Ovary (tissue), 3 donors: ENCODE measurements at regions not wholly inside any gene's neighbourhood (a gene's known extent, or its start where the extent isn't known, plus 50 kb on each side); places are given as distances from the start of the nearest gene placed in this dataset.
"Not testable (repeated sequence)": the region's sequence is repeated elsewhere in the genome, so short reads cannot be mapped to it uniquely, and the experiment has no call there.

Experiments
- EP300 ChIP-seq: sonication (generic); formaldehyde crosslinking; IDR thresholded peaks from one replicate; pipeline ENCODE4 v1.6.1; 2017; ENCODE audit warnings: antibody characterized with exemption
- POLR2A ChIP-seq: fragments of 450-650 bp; IDR thresholded peaks from one replicate; pipeline ENCODE4 v1.6.1; 2017; ENCODE audit warnings: antibody characterized with exemption, mild to moderate bottlenecking, moderate library complexity
- TF ChIP-seq, protein P1 (sequence below), 3 donors: fragments of 450-650 bp in 2 of 3; fragments of 200-600 bp in 1 of 3; IDR thresholded peaks; one replicate each; pipeline versions ENCODE4 v1.5.1 to v1.8.0; 2016 to 2022; ENCODE audit warnings: antibody characterized with exemption in 3 of 3, mild to moderate bottlenecking in 1 of 3
- donor health status: DM: no; HTN: no; CAD: no.

DNA sequence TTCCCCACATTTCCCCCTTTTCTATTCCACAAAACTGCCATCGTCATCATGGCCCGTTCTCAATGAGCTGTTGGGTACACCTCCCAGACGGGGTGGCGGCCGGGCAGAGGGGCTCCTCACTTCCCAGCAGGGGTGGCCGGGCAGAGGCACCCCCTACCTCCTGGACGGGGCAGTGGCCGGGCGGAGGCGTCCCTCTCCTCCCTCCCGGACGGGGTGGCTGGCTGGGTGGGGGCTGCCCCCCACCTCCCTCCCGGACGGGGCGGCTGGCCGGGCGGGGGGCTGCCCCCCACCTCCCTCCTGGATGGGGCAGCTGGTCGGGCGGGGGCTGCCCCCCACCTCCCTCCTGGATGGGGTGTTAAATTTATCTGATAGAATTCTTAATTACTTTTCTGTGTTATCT lies 250.9 kb upstream of the B3GALT2 start:
- not testable (repeated sequence) for TF ChIP-seq POLR2A, EP300
- TF ChIP-seq, protein P1, sequence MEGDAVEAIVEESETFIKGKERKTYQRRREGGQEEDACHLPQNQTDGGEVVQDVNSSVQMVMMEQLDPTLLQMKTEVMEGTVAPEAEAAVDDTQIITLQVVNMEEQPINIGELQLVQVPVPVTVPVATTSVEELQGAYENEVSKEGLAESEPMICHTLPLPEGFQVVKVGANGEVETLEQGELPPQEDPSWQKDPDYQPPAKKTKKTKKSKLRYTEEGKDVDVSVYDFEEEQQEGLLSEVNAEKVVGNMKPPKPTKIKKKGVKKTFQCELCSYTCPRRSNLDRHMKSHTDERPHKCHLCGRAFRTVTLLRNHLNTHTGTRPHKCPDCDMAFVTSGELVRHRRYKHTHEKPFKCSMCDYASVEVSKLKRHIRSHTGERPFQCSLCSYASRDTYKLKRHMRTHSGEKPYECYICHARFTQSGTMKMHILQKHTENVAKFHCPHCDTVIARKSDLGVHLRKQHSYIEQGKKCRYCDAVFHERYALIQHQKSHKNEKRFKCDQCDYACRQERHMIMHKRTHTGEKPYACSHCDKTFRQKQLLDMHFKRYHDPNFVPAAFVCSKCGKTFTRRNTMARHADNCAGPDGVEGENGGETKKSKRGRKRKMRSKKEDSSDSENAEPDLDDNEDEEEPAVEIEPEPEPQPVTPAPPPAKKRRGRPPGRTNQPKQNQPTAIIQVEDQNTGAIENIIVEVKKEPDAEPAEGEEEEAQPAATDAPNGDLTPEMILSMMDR (IDR thresholded peaks at IDR 0.05) = not testable (repeated sequence)
